OCI-LY7 (cell line): ENCODE measurements at regions not wholly inside any gene's neighbourhood (a gene's known extent, or its start where the extent isn't known, plus 50 kb on each side); places are given as distances from the start of the nearest gene placed in this dataset.

ENCODE experiments used
- BruUV-seq: library from RNA; stranded (reverse); fragments of 400-500 nt; replicated peaks from 2 replicates; lab custom pipeline; 2021; lab: Mats Ljungman, UMichigan
- CTCF ChIA-PET: fragments of 300-600 bp; sonication (Branson Sonifier 250); formaldehyde crosslinking; loops from one replicate; lab custom pipeline; 2022; ENCODE audit warnings: antibody characterized with exemption; ENCODE audit not compliant: unreplicated experiment; lab: Charles Lee
- POLR2A ChIA-PET: fragments of 300-600 bp; sonication (Branson Sonifier 250); formaldehyde crosslinking; loops from one replicate; lab custom pipeline; 2022; ENCODE audit warnings: antibody characterized with exemption; lab: Charles Lee
- DNase-seq: peaks from one replicate; pipeline ENCODE4 v3.0.0-alpha.2; 2015; ENCODE audit warnings: low spot score
- H2AFZ ChIP-seq: fragments of 200-600 bp; sonication (generic), shearing (Covaris generic); 2 replicates; pipeline ENCODE4 v1.6.1; 2014; ENCODE audit warnings: mild to moderate bottlenecking, antibody characterized with exemption, low read length, moderate library complexity
- H3K27ac ChIP-seq: fragments of 200-600 bp; sonication (generic); 2 replicates; pipeline ENCODE4 v1.5.1; 2014; ENCODE audit warnings: mixed run types, low read depth, mild to moderate bottlenecking, moderate library complexity, low read length, inconsistent platforms; ENCODE audit not compliant: poor library complexity, severe bottlenecking
- H3K36me3 ChIP-seq: fragments of 200-600 bp; sonication (generic); 2 replicates; pipeline ENCODE4 v1.6.1; 2014; ENCODE audit warnings: mild to moderate bottlenecking, antibody characterized with exemption, low read length, moderate library complexity, mixed read lengths; ENCODE audit not compliant: insufficient read depth
- H3K4me1 ChIP-seq: fragments of 200-600 bp; sonication (generic); 2 replicates; pipeline ENCODE4 v1.5.1; 2014; ENCODE audit warnings: mild to moderate bottlenecking, low read length; ENCODE audit not compliant: insufficient read depth, poor library complexity, severe bottlenecking
- H3K4me2 ChIP-seq: fragments of 200-600 bp; sonication (generic); 2 replicates; pipeline ENCODE4 v1.6.1; 2014; ENCODE audit warnings: mild to moderate bottlenecking, low read length
- H3K4me3 ChIP-seq: fragments of 200-600 bp; sonication (generic); 2 replicates; pipeline ENCODE4 v1.5.1; 2014; ENCODE audit warnings: mild to moderate bottlenecking, low read depth, low read length; ENCODE audit not compliant: poor library complexity, severe bottlenecking
- H3K79me2 ChIP-seq: fragments of 200-600 bp; sonication (generic); 2 replicates; pipeline ENCODE4 v1.6.1; 2016; ENCODE audit warnings: low read depth, mild to moderate bottlenecking, low read length, moderate library complexity, mixed read lengths; ENCODE audit not compliant: insufficient read depth
- H3K9me2 ChIP-seq: fragments of 200-600 bp; sonication (generic); 2 replicates; pipeline ENCODE4 v1.6.1; 2016; ENCODE audit warnings: mild to moderate bottlenecking, low read length, mixed read lengths; ENCODE audit not compliant: insufficient read depth
- H3K9me3 ChIP-seq: fragments of 200-600 bp; sonication (generic); 2 replicates; pipeline ENCODE4 v1.6.1; 2014; ENCODE audit warnings: mild to moderate bottlenecking, mixed run types, low read length, mixed read lengths
- H4K20me1 ChIP-seq: fragments of 200-600 bp; sonication (generic); 2 replicates; pipeline ENCODE4 v1.6.1; 2014; ENCODE audit warnings: mild to moderate bottlenecking, antibody characterized with exemption, low read length, moderate library complexity, mixed read lengths; ENCODE audit not compliant: insufficient read depth
- EZH2phosphoT487 ChIP-seq: fragments of 200-600 bp; sonication (generic); IDR thresholded peaks from 2 replicates; pipeline ENCODE4 v1.6.1; 2018; ENCODE audit warnings: low read depth, borderline replicate concordance, mild to moderate bottlenecking, mixed run types, antibody characterized with exemption, low read length, moderate library complexity, mixed read lengths
- intact Hi-C: fragments of 100-400 bp; cut with micrococcal nuclease; formaldehyde crosslinking; loops from one replicate; pipeline ENCODE4 v1.10.0; 2022; ENCODE audit not compliant: unreplicated experiment
- TF ChIP-seq, protein P1 (sequence below): fragments of 200-600 bp; sonication (generic); conservative IDR thresholded peaks from 2 replicates; pipeline ENCODE4 v1.5.1; 2014; ENCODE audit warnings: mild to moderate bottlenecking, antibody characterized with exemption, low read length, moderate library complexity, mixed read lengths

DNA sequence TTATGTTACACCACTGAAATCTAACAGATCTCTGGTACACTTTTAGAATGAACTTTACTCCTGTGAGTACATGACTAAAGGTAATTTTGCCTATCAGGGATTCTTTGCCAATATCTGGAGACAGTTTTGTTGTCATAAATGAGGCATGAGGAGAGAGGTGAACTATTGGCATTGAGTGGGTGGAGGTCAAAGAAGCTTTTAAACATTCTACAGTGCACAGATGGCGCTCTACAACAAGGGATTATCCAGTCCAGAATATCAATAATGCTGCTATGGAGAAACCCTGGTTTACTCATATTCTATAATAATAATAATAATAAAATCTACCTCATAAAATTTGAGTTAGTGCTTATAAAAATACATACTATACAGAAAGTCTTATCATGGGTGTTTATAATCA lies 702.3 kb downstream of the SI start:
- CTCF ChIA-PET, result no interaction called here
- Histone ChIP-seq H3K27ac (no peak overlapping the region), H3K4me3 (no peak overlapping the region), H3K79me2 (no peaks in the 10 kb centered on the region), H3K9me3 (no peaks in the 10 kb centered on the region), H2AFZ (no peak overlapping the region), H4K20me1 (no peaks in the 10 kb centered on the region), H3K4me2 (no peak overlapping the region), H3K4me1 (no peaks in the 10 kb centered on the region), H3K36me3 (no peaks in the 10 kb centered on the region), H3K9me2 (no peaks in the 10 kb centered on the region)
- BruUV-seq, result no TSS peak
- no peak for TF ChIP-seq EZH2phosphoT487
- TF ChIP-seq, protein P1, sequence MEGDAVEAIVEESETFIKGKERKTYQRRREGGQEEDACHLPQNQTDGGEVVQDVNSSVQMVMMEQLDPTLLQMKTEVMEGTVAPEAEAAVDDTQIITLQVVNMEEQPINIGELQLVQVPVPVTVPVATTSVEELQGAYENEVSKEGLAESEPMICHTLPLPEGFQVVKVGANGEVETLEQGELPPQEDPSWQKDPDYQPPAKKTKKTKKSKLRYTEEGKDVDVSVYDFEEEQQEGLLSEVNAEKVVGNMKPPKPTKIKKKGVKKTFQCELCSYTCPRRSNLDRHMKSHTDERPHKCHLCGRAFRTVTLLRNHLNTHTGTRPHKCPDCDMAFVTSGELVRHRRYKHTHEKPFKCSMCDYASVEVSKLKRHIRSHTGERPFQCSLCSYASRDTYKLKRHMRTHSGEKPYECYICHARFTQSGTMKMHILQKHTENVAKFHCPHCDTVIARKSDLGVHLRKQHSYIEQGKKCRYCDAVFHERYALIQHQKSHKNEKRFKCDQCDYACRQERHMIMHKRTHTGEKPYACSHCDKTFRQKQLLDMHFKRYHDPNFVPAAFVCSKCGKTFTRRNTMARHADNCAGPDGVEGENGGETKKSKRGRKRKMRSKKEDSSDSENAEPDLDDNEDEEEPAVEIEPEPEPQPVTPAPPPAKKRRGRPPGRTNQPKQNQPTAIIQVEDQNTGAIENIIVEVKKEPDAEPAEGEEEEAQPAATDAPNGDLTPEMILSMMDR, result no peak
- no peak for DNase-seq
- intact Hi-C loops, result no loop called here
- POLR2A ChIA-PET, result no interaction called here

- TF ChIP-seq, protein P1, result no peak
- TF ChIP-seq EZH2phosphoT487, result no peak
- Histone ChIP-seq H3K4me3 (no peak overlapping the region), H3K36me3 (no peaks in the 10 kb centered on the region), H3K9me2 (no peaks in the 10 kb centered on the region), H3K79me2 (no peaks in the 10 kb centered on the region), H3K4me2 (no peak overlapping the region), H2AFZ (no peak overlapping the region), H3K4me1 (no peaks in the 10 kb centered on the region), H3K27ac (no peak overlapping the region), H3K9me3 (no peaks in the 10 kb centered on the region), H4K20me1 (no peaks in the 10 kb centered on the region)
- CTCF ChIA-PET, result no interaction called here
- POLR2A ChIA-PET, result no interaction called here
- intact Hi-C loops, result no loop called here
- BruUV-seq, result no TSS peak
- no peak for DNase-seq
These were observed 702.8 kb downstream of the SI start for GRCh38 chr3:164375538-164375937.

GRCh38 chr3:164371681-164372080 lies 706.6 kb downstream of the SI start:
- no peak for TF ChIP-seq EZH2phosphoT487
- ChIA-PET POLR2A (no interaction called here), CTCF (no interaction called here)
- H3K4me2 ChIP-seq, result no peak overlapping the region
- H3K4me3 ChIP-seq, result no peak overlapping the region
- no peak for DNase-seq
- H4K20me1 ChIP-seq, result no peaks in the 10 kb centered on the region
- no peaks in the 10 kb centered on the region for H3K9me2 ChIP-seq
- no peaks in the 10 kb centered on the region for H3K9me3 ChIP-seq
- no peak overlapping the region for H2AFZ ChIP-seq
- no peaks in the 10 kb centered on the region for H3K36me3 ChIP-seq
- H3K4me1 ChIP-seq, result no peaks in the 10 kb centered on the region
- H3K79me2 ChIP-seq, result no peaks in the 10 kb centered on the region
- intact Hi-C loops, result no loop called here
- BruUV-seq, result no TSS peak
- H3K27ac ChIP-seq, result no peak overlapping the region
